ENCODE measurements at regions not wholly inside any gene's neighbourhood (a gene's known extent, or its start where the extent isn't known, plus 50 kb on each side); places are given as distances from the start of the nearest gene placed in this dataset.

DNA sequence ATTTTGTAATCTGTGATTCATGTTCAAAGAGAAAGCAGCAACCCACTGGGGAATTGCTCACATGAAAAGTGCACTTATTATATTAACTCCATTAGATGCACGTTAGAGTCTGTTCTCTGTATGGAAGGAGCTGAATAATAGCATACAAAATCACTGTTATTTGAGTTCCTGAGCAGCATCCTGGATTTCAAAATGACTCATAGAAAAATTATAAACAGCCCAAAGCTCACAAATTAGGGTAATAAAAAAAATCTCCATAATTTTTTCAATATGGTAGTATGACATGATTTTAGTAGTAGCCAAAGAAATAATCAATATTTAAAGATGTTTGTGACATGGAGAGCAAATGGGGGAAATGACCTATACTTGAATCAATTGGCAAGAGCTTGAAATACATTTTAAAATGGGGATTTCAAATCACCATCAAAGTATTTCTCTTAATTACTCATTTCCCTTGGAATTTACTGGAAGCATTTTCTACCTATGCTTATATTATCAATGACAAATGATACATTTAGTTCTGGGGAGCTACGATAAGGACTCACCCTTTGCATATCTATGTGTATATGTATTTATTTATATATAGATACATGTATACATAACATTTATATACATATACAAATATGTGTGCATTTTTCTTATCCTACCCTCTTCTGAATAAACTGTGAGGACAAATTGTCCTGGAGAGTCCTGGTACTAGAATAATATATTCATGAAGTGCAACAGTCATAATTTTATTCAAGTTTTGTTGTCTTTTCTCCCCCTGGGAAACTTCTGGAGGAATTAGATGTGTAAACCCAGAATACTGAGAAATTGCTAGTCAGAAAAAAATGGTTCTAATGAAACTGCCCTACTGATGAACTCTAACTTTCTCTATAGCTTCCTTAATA is 116.3 kb downstream of the RPL22L1 start:
- no peaks in the 10 kb centered on the region for H3K9me3 ChIP-seq (ENCODE audit: low read depth, low read length)
- H4K20me1 ChIP-seq (ENCODE audit: insufficient read depth, low read length), result no peaks in the 10 kb centered on the region
- H3K4me1 ChIP-seq (ENCODE audit: insufficient read depth, low read length), result peaks cover 47% of the 10 kb centered on the region
- H3K4me2 ChIP-seq (ENCODE audit: insufficient read depth, low read length), result peak overlapping the region; percentile 27
- TF ChIP-seq, protein P1, sequence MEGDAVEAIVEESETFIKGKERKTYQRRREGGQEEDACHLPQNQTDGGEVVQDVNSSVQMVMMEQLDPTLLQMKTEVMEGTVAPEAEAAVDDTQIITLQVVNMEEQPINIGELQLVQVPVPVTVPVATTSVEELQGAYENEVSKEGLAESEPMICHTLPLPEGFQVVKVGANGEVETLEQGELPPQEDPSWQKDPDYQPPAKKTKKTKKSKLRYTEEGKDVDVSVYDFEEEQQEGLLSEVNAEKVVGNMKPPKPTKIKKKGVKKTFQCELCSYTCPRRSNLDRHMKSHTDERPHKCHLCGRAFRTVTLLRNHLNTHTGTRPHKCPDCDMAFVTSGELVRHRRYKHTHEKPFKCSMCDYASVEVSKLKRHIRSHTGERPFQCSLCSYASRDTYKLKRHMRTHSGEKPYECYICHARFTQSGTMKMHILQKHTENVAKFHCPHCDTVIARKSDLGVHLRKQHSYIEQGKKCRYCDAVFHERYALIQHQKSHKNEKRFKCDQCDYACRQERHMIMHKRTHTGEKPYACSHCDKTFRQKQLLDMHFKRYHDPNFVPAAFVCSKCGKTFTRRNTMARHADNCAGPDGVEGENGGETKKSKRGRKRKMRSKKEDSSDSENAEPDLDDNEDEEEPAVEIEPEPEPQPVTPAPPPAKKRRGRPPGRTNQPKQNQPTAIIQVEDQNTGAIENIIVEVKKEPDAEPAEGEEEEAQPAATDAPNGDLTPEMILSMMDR (IDR thresholded peaks at IDR 0.05; ENCODE audit: extremely low read depth, low read depth, low read length), result no peak
- no peaks in the 10 kb centered on the region for H3K36me3 ChIP-seq (ENCODE audit: insufficient read depth, low read length)
- no peak overlapping the region for H3K4me3 ChIP-seq (ENCODE audit: insufficient read depth, low read length)
- H2AFZ ChIP-seq (ENCODE audit: low read length), result no peak overlapping the region
- no peaks in the 10 kb centered on the region for H3K79me2 ChIP-seq (ENCODE audit: insufficient read depth, low read length)
- peak overlapping the region; percentile 82 for H3K27ac ChIP-seq (ENCODE audit: low read depth, low read length)
- DNase-seq (ENCODE audit: insufficient read length, low spot score, missing footprints), result no peak
- no peaks in the 10 kb centered on the region for H3K27me3 ChIP-seq (ENCODE audit: insufficient read depth, low read length)

DNA sequence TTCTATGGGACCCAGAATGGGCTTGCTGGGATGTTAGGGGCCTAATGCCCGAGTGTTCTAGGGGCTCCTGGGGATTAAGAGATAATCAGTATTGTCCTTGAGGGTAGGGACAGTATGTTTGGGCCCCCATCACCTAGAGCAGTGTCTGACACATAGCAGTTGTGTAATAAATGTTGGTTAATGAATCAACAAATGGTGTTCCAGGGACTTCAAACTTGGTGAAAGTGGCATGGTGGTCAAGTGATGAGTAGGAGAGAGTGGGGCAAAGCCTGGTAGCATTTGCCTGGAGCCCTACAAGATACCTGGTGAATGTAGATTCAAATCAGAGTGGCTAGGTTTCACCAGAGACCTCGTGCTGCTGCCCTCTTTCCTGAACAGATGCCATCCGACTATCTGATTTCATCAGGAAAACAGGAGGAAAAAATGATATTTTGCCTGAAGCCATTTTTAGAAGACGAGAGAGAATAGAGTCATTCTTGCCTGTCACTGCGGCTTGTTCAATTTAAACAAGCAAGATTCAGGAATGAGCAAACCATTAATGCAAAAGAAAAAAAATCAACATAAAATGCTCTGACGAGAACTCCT is 117.3 kb downstream of the RPL22L1 start:
- no peak overlapping the region for H2AFZ ChIP-seq (ENCODE audit: low read length)
- TF ChIP-seq, protein P1 (IDR thresholded peaks at IDR 0.05; ENCODE audit: extremely low read depth, low read depth, low read length), result no peak
- no peaks in the 10 kb centered on the region for H3K36me3 ChIP-seq (ENCODE audit: insufficient read depth, low read length)
- H3K79me2 ChIP-seq (ENCODE audit: insufficient read depth, low read length), result no peaks in the 10 kb centered on the region
- peaks cover 47% of the 10 kb centered on the region for H3K4me1 ChIP-seq (ENCODE audit: insufficient read depth, low read length)
- H3K9me3 ChIP-seq (ENCODE audit: low read depth, low read length), result no peaks in the 10 kb centered on the region
- peak overlapping the region; percentile 82 for H3K27ac ChIP-seq (ENCODE audit: low read depth, low read length)
- H4K20me1 ChIP-seq (ENCODE audit: insufficient read depth, low read length), result no peaks in the 10 kb centered on the region
- DNase-seq (ENCODE audit: insufficient read length, low spot score, missing footprints), result no peak
- H3K4me3 ChIP-seq (ENCODE audit: insufficient read depth, low read length), result no peak overlapping the region
- peak overlapping the region; percentile 3 for H3K4me2 ChIP-seq (ENCODE audit: insufficient read depth, low read length)
- no peaks in the 10 kb centered on the region for H3K27me3 ChIP-seq (ENCODE audit: insufficient read depth, low read length)

DNA sequence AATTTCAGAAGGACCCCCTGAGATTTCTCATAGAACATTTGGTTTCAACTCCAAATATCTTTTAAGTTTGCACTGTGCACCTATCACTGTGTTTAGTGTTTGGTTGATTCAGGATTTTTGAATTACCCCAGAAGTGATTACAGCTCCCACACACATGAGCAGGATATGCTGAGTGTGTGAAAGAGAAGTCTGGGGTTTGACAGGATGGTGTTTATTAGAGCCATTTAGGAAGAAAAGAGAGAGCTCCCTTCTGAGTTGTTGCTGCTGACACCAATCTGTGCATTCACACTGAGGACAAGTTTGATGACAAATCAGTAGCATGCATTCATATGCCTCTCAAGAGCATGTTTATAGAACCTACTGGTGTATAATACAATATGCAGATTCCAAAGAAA is 118.1 kb downstream of the RPL22L1 start:
- TF ChIP-seq, protein P1 (IDR thresholded peaks at IDR 0.05; ENCODE audit: extremely low read depth, low read depth, low read length), result no peak
- Histone ChIP-seq H4K20me1 (ENCODE audit: insufficient read depth, low read length) (no peaks in the 10 kb centered on the region), H3K4me1 (ENCODE audit: insufficient read depth, low read length) (peaks cover 47% of the 10 kb centered on the region), H3K27me3 (ENCODE audit: insufficient read depth, low read length) (no peaks in the 10 kb centered on the region), H3K9me3 (ENCODE audit: low read depth, low read length) (no peaks in the 10 kb centered on the region), H3K4me2 (ENCODE audit: insufficient read depth, low read length) (peak overlapping the region; percentile 37), H3K27ac (ENCODE audit: low read depth, low read length) (peak overlapping the region; percentile 82), H3K79me2 (ENCODE audit: insufficient read depth, low read length) (no peaks in the 10 kb centered on the region), H2AFZ (ENCODE audit: low read length) (no peak overlapping the region), H3K4me3 (ENCODE audit: insufficient read depth, low read length) (no peak overlapping the region), H3K36me3 (ENCODE audit: insufficient read depth, low read length) (no peaks in the 10 kb centered on the region)
- no peak for DNase-seq (ENCODE audit: insufficient read length, low spot score, missing footprints)

Measured in osteoblast (primary cell).